Mesodermal cell (in vitro differentiated cells): ENCODE measurements at regions not wholly inside any gene's neighbourhood (a gene's known extent, or its start where the extent isn't known, plus 50 kb on each side); places are given as distances from the start of the nearest gene placed in this dataset.

Source experiments
- H3K27ac ChIP-seq: 2 replicates; pipeline ENCODE4 v1.7.0; 2013; ENCODE audit warnings: mild to moderate bottlenecking, low read depth, low read length, moderate library complexity; ENCODE audit not compliant: severe bottlenecking
- H3K36me3 ChIP-seq: 2 replicates; pipeline ENCODE4 v1.7.1; 2013; ENCODE audit warnings: mild to moderate bottlenecking, low read length, moderate library complexity; ENCODE audit not compliant: control insufficient read depth, insufficient read depth
- H3K4me1 ChIP-seq: one replicate; pipeline ENCODE4 v1.7.1; 2013; ENCODE audit warnings: mild to moderate bottlenecking, low read length; ENCODE audit not compliant: insufficient read depth, control insufficient read depth, poor library complexity, severe bottlenecking
- H3K4me3 ChIP-seq: 2 replicates; pipeline ENCODE4 v1.7.0; 2013; ENCODE audit warnings: low read length, control low read depth, mild to moderate bottlenecking; ENCODE audit not compliant: insufficient read depth, poor library complexity, severe bottlenecking; ENCODE audit errors: extremely low read depth
- H3K9me3 ChIP-seq: 2 replicates; pipeline ENCODE4 v1.7.1; 2013; ENCODE audit warnings: mild to moderate bottlenecking, low read length, moderate library complexity; ENCODE audit not compliant: control insufficient read depth
- WGBS, 2 experiments: methylation state at CpG; one replicate each; pipeline ENCODE4 v1.1.5; 2013; ENCODE audit warnings: missing lambda C conversion rate in 2 of 2; ENCODE audit not compliant: insufficient coverage in 2 of 2; 5-methylcytosine and 5-hydroxymethylcytosine counted together

GRCh38 chr13:64866331-64866730 is 2363.8 kb downstream of the PCDH9 start:
- Histone ChIP-seq H3K27ac (no peak overlapping the region), H3K36me3 (no peaks in the 10 kb centered on the region), H3K4me1 (no peaks in the 10 kb centered on the region), H3K4me3 (no peak overlapping the region), H3K9me3 (no peaks in the 10 kb centered on the region)

GRCh38 chr13:64855506-64855905 is 2374.6 kb downstream of the PCDH9 start:
- Histone ChIP-seq H3K4me3 (no peak overlapping the region), H3K9me3 (no peaks in the 10 kb centered on the region), H3K36me3 (no peaks in the 10 kb centered on the region), H3K4me1 (no peaks in the 10 kb centered on the region), H3K27ac (no peak overlapping the region)

GRCh38 chr13:64850017-64850416 is 2380.1 kb downstream of the PCDH9 start:
- H3K9me3 ChIP-seq: no peaks in the 10 kb centered on the region
- no peaks in the 10 kb centered on the region for H3K36me3 ChIP-seq
- H3K27ac ChIP-seq: no peak overlapping the region
- H3K4me1 ChIP-seq: no peaks in the 10 kb centered on the region
- no peak overlapping the region for H3K4me3 ChIP-seq

GRCh38 chr13:64849196-64849595 is 2380.9 kb downstream of the PCDH9 start:
- Histone ChIP-seq H3K9me3 (no peaks in the 10 kb centered on the region), H3K27ac (no peak overlapping the region), H3K4me1 (no peaks in the 10 kb centered on the region), H3K4me3 (no peak overlapping the region), H3K36me3 (no peaks in the 10 kb centered on the region)

- H3K4me1 ChIP-seq: no peaks in the 10 kb centered on the region
- 86% methylated on average over 4 of the region's 6 CpGs; no CpG with 5 or more reads in 1 of the 2 experiments for WGBS, 2 experiments
- no peaks in the 10 kb centered on the region for H3K9me3 ChIP-seq
- no peaks in the 10 kb centered on the region for H3K36me3 ChIP-seq
- no peak overlapping the region for H3K27ac ChIP-seq
- no peak overlapping the region for H3K4me3 ChIP-seq
These were observed 2382.4 kb downstream of the PCDH9 start for GRCh38 chr13:64847767-64848166.

- H3K4me3 ChIP-seq: no peak overlapping the region
- no peak overlapping the region for H3K27ac ChIP-seq
- no peaks in the 10 kb centered on the region for H3K4me1 ChIP-seq
- H3K9me3 ChIP-seq: no peaks in the 10 kb centered on the region
- no CpG with 5 or more reads among the region's 1 CpG for WGBS, 2 experiments
- no peaks in the 10 kb centered on the region for H3K36me3 ChIP-seq
These were observed 2385.0 kb downstream of the PCDH9 start for GRCh38 chr13:64845110-64845509.

GRCh38 chr13:64819081-64819480 is 2411.1 kb downstream of the PCDH9 start:
- WGBS, 2 experiments: 75 to 95% methylated on average over 1 to 2 of the region's 2 CpGs
- Histone ChIP-seq H3K9me3 (no peaks in the 10 kb centered on the region), H3K36me3 (no peaks in the 10 kb centered on the region), H3K4me3 (no peak overlapping the region), H3K27ac (no peak overlapping the region), H3K4me1 (no peaks in the 10 kb centered on the region)

- Histone ChIP-seq H3K27ac (no peak overlapping the region), H3K4me3 (no peak overlapping the region), H3K36me3 (no peaks in the 10 kb centered on the region), H3K9me3 (no peaks in the 10 kb centered on the region), H3K4me1 (no peaks in the 10 kb centered on the region)
- 86% methylated on average over 1 of the region's 3 CpGs; no CpG with 5 or more reads in 1 of the 2 experiments for WGBS, 2 experiments
These were observed 2412.4 kb downstream of the PCDH9 start for GRCh38 chr13:64817691-64818090.

- Histone ChIP-seq H3K27ac (no peak overlapping the region), H3K4me1 (no peaks in the 10 kb centered on the region), H3K36me3 (no peaks in the 10 kb centered on the region), H3K4me3 (no peak overlapping the region), H3K9me3 (peaks cover 8% of the 10 kb centered on the region)
- 100% methylated on average over 1 of the region's 3 CpGs for WGBS, 2 experiments
These were observed 2419.4 kb downstream of the PCDH9 start for GRCh38 chr13:64810750-64811149.

- peaks cover 8% of the 10 kb centered on the region for H3K9me3 ChIP-seq
These were observed 2421.4 kb downstream of the PCDH9 start for GRCh38 chr13:64808704-64809103.

GRCh38 chr13:64801768-64802167 is 2428.4 kb downstream of the PCDH9 start:
- Histone ChIP-seq H3K36me3 (no peaks in the 10 kb centered on the region), H3K4me3 (no peak overlapping the region), H3K9me3 (no peaks in the 10 kb centered on the region), H3K27ac (no peak overlapping the region), H3K4me1 (no peaks in the 10 kb centered on the region)
- WGBS, 2 experiments: 67% methylated on average over 1 of the region's 4 CpGs

More at GRCh38 chr13:64808704-64809103, 2421.4 kb downstream of the PCDH9 start:
- Histone ChIP-seq H3K4me1 (no peaks in the 10 kb centered on the region), H3K4me3 (no peak overlapping the region), H3K36me3 (no peaks in the 10 kb centered on the region), H3K27ac (no peak overlapping the region)
- WGBS, 2 experiments: 84 to 94% methylated on average over 4 of the region's 4 CpGs

- no peaks in the 10 kb centered on the region for H3K4me1 ChIP-seq
These were observed 2431.7 kb downstream of the PCDH9 start for GRCh38 chr13:64798422-64798821.

More at GRCh38 chr13:64798422-64798821, 2431.7 kb downstream of the PCDH9 start:
- H3K9me3 ChIP-seq: no peaks in the 10 kb centered on the region
- H3K4me3 ChIP-seq: no peak overlapping the region
- no peak overlapping the region for H3K27ac ChIP-seq
- WGBS, 2 experiments: 100% methylated on average over 1 of the region's 4 CpGs; no CpG with 5 or more reads in 1 of the 2 experiments
- H3K36me3 ChIP-seq: no peaks in the 10 kb centered on the region
